Tibial nerve (tissue), 4 donors: ENCODE measurements at regions not wholly inside any gene's neighbourhood (a gene's known extent, or its start where the extent isn't known, plus 50 kb on each side); places are given as distances from the start of the nearest gene placed in this dataset.

Experiments
- DNase-seq, 2 donors: peaks; one replicate each; pipeline ENCODE4 v3.0.0-alpha.2; 2019; ENCODE audit warnings: low spot score in 2 of 2
- H3K27ac ChIP-seq, 4 donors: fragments of 200-600 bp; sonication (generic) in 3 of 4; one replicate each; pipeline ENCODE4 v1.5.1; 2017 to 2019; ENCODE audit warnings: mild to moderate bottlenecking in 1 of 4
- H3K27me3 ChIP-seq, 2 donors: fragments of 200-600 bp; sonication (generic) in 1 of 2; one replicate each; pipeline versions ENCODE4 v1.5.1 to v1.6.0; 2017 to 2019
- H3K36me3 ChIP-seq, 3 donors: fragments of 200-600 bp; sonication (generic); one replicate each; pipeline ENCODE4 v1.5.1; 2018 to 2019
- H3K4me1 ChIP-seq, 4 donors: fragments of 200-600 bp; sonication (generic) in 3 of 4; one replicate each; pipeline ENCODE4 v1.5.1; 2017 to 2019
- H3K4me3 ChIP-seq, 4 donors: fragments of 200-600 bp; sonication (generic) in 3 of 4; one replicate each; pipeline ENCODE4 v1.5.1; 2017 to 2019; ENCODE audit warnings: mild to moderate bottlenecking in 1 of 4, moderate library complexity in 1 of 4
- H3K9me3 ChIP-seq, 4 donors: fragments of 200-600 bp; sonication (generic) in 3 of 4; one replicate each; pipeline ENCODE4 v1.5.1; 2017 to 2019
- EP300 ChIP-seq, 2 donors: sonication (generic); formaldehyde crosslinking; IDR thresholded peaks; one replicate each; pipeline ENCODE4 v1.6.1; 2017; ENCODE audit warnings: antibody characterized with exemption in 2 of 2, mild to moderate bottlenecking in 1 of 2
- POLR2A ChIP-seq, 2 donors: fragments of 450-650 bp; IDR thresholded peaks; one replicate each; pipeline ENCODE4 v1.6.1; 2017; ENCODE audit warnings: antibody characterized with exemption in 2 of 2, mild to moderate bottlenecking in 2 of 2, moderate library complexity in 2 of 2
- WGBS, 2 donors: methylation state at CpG; one replicate each; pipeline ENCODE4 v1.1.5; 2018; 5-methylcytosine and 5-hydroxymethylcytosine counted together
- TF ChIP-seq, protein P1 (sequence below), 5 experiments: fragments of 200-600 bp in 3 of 5; fragments of 450-650 bp in 2 of 5; sonication (generic) in 3 of 5; IDR thresholded peaks; one replicate each; pipeline ENCODE4 v1.5.1; 2016 to 2019; ENCODE audit warnings: antibody characterized with exemption in 5 of 5, mild to moderate bottlenecking in 3 of 5, moderate library complexity in 2 of 5

DNA sequence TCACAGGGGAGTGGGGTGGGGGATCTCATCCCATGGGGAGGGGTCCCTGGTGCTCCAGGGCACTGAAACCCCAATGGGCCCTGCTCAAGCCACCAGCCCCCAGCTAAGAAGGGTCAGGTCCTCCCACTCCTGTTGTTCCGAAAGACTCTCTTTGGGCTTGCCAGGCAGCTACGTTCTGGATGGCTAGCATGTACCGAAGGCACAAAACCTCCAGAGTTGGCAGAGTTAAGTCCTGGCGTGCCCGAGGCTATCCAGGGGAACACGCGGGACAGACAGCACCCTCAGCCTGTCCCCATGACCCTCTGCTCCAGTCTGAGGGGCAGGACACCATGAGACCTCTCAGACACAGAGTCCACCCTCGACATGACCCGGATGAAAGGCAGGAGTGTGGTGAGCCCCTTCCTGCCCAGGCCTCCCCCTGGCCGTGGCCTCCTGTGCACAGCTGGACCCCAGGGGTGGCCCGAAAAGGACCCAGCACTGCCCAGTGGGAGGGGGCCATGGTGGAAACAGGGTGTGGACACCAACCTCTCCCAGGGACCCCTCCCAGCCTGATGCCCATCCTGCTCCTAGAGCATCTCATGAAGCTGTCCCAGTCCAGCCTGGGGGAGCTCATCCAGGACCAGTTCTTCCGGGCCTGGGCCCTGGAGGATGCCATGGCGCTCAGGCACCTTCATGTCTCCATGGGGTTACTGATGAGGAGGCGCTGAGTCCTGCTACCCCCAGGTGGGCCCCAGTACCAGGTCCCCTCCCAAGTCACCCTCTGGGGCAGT is 53.0 kb upstream of the TPM4 start:
- Histone ChIP-seq H3K27ac (no peak overlapping the region), H3K9me3 (no peaks in the 10 kb centered on the region), H3K4me1 (no peaks in the 10 kb centered on the region), H3K36me3 (no peaks in the 10 kb centered on the region), H3K4me3 (no peak overlapping the region), H3K27me3 (no peaks in the 10 kb centered on the region)
- WGBS, 2 donors, result 39 to 75% methylated on average over 3 to 13 of the region's 14 CpGs
- TF ChIP-seq, protein P1, sequence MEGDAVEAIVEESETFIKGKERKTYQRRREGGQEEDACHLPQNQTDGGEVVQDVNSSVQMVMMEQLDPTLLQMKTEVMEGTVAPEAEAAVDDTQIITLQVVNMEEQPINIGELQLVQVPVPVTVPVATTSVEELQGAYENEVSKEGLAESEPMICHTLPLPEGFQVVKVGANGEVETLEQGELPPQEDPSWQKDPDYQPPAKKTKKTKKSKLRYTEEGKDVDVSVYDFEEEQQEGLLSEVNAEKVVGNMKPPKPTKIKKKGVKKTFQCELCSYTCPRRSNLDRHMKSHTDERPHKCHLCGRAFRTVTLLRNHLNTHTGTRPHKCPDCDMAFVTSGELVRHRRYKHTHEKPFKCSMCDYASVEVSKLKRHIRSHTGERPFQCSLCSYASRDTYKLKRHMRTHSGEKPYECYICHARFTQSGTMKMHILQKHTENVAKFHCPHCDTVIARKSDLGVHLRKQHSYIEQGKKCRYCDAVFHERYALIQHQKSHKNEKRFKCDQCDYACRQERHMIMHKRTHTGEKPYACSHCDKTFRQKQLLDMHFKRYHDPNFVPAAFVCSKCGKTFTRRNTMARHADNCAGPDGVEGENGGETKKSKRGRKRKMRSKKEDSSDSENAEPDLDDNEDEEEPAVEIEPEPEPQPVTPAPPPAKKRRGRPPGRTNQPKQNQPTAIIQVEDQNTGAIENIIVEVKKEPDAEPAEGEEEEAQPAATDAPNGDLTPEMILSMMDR (IDR thresholded peaks at IDR 0.05), result no peak
- no peak for TF ChIP-seq EP300 (IDR thresholded peaks at IDR 0.05)
- TF ChIP-seq POLR2A (IDR thresholded peaks at IDR 0.05), result no peak
- no peak for DNase-seq

DNA sequence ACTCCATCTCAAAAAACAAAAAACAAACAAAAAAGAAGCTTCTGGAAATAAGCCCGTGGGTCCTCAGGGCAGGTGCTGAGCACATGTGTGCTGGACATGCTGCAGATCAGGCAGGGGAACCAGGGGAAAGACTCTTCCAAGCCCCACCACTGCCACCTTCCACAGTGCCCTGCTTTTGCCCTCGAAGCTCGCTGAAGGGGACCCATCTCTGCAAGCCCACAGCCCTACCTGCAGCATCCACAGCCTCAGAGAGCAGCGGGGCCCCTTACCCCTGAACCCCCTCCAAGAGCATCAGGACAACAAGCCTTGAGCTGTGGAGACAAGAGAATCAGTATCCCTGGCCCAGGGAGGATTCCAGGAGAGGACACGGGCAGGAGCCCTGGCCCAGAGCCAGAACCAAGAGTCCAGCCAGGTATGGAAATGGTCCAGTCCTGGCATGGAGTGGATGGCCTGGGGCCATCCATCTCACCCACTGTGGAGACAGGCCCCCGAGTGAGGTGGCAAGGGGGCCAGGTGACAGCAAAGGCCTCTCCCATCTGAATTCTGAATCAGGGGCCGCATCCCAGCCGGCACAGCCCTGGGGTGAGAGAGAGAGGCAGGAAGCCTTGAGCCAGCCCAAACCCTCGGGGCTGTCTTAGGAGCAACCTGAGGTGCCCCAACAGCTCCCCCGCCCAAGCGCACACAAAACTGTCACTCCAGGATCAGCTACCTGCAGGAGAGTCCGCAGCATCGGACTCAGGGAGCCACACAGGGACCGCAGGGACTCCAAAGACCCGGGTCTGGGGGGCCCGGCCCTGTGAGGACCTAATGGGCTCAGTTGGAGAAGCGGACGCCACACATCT is 51.8 kb upstream of the TPM4 start:
- 87 to 90% methylated on average over 10 to 18 of the region's 18 CpGs for WGBS, 2 donors
- Histone ChIP-seq H3K27me3 (no peaks in the 10 kb centered on the region), H3K4me1 (no peaks in the 10 kb centered on the region), H3K4me3 (no peak overlapping the region), H3K9me3 (no peaks in the 10 kb centered on the region), H3K36me3 (no peaks in the 10 kb centered on the region), H3K27ac (no peak overlapping the region)
- TF ChIP-seq POLR2A (IDR thresholded peaks at IDR 0.05) (no peak), EP300 (IDR thresholded peaks at IDR 0.05) (no peak)
- TF ChIP-seq, protein P1 (IDR thresholded peaks at IDR 0.05), result no peak
- DNase-seq, result no peak

DNA sequence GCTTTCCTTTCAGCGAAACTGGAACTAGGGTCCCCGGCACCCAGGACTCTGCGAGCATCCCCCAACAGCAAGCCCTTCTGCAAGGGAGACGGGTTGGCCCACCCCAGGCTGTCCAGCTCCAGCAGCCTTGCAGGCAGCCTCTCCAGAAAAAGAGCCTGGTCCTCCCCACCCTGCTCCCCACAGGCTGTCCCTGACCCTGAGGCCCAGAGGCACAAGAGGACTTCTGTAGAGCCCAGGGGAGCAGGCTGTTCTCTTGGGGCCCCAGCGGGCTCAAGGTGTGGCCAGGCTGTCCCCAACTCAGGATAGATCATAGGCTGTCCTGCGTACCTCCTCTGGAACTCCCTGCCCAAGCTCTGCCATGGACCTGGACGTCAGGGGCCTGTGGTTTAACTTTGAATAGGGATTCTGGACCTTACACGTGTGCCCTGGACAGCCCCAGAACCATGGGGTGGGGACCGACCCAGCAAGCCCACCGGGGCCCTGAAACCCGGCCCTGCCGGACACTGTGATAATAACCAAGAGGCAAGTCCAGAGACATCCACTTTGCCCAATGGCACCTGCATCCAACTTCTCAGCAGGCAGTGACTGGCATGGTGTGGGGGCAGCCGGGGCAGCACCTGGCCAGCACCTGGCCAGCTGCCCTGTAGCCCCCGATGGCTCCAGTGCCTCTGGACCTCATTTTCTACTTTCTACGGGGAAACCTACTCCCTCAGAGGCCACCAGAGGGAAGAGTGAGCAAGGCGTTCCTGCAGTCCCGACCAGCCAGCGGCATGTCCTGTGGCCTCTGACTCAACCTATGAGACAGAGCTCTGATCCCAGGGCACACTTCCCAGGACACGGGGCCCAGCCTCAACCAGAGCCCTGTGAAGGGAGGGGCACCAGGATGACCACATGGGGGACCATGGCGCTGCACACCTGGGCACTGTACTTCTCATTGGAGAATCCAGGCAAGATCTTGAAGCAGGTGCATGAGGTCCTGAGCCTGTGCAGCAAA is 50.9 kb upstream of the TPM4 start:
- no peak overlapping the region for H3K27ac ChIP-seq
- DNase-seq, result no peak
- H3K4me1 ChIP-seq, result no peaks in the 10 kb centered on the region
- 73 to 76% methylated on average over 13 to 14 of the region's 20 CpGs for WGBS, 2 donors
- TF ChIP-seq, protein P1 (IDR thresholded peaks at IDR 0.05), result peak in 3 of 5 experiments; percentile 21 to 42 (median 25)
- TF ChIP-seq POLR2A (IDR thresholded peaks at IDR 0.05) (no peak), EP300 (IDR thresholded peaks at IDR 0.05) (no peak)
- H3K9me3 ChIP-seq, result no peaks in the 10 kb centered on the region
- H3K27me3 ChIP-seq, result no peaks in the 10 kb centered on the region
- no peak overlapping the region for H3K4me3 ChIP-seq
- H3K36me3 ChIP-seq, result no peaks in the 10 kb centered on the region

DNA sequence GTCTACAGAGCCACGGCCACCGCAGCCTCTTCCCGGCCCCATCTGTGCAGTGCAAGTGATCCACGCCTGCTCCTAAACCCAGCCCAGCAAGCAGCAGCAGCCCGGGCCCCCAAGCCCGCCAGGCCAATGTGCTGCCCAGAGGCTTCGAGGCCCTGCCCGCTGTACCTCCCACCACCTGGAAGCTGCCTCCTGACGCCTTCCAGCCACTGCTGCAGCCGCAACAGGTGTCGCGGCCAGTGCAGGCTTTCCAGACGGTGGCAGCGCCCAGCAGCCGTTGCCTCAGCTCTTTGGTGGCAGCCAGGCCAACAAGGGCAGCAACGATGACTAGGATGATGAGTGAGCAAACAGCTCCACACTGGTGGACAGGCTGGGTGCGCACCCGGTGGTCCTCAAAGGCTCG is 50.2 kb upstream of the TPM4 start:
- DNase-seq, result no peak
- 81 to 87% methylated on average over 18 to 19 of the region's 19 CpGs for WGBS, 2 donors
- Histone ChIP-seq H3K27me3 (no peaks in the 10 kb centered on the region), H3K4me3 (no peak overlapping the region), H3K4me1 (no peaks in the 10 kb centered on the region), H3K27ac (no peak overlapping the region), H3K36me3 (no peaks in the 10 kb centered on the region), H3K9me3 (no peaks in the 10 kb centered on the region)
- TF ChIP-seq EP300 (IDR thresholded peaks at IDR 0.05) (no peak), POLR2A (IDR thresholded peaks at IDR 0.05) (no peak)
- TF ChIP-seq, protein P1 (IDR thresholded peaks at IDR 0.05), result no peak
